ENCODE measurements at regions not wholly inside any gene's neighbourhood (a gene's known extent, or its start where the extent isn't known, plus 50 kb on each side); places are given as distances from the start of the nearest gene placed in this dataset.

DNA sequence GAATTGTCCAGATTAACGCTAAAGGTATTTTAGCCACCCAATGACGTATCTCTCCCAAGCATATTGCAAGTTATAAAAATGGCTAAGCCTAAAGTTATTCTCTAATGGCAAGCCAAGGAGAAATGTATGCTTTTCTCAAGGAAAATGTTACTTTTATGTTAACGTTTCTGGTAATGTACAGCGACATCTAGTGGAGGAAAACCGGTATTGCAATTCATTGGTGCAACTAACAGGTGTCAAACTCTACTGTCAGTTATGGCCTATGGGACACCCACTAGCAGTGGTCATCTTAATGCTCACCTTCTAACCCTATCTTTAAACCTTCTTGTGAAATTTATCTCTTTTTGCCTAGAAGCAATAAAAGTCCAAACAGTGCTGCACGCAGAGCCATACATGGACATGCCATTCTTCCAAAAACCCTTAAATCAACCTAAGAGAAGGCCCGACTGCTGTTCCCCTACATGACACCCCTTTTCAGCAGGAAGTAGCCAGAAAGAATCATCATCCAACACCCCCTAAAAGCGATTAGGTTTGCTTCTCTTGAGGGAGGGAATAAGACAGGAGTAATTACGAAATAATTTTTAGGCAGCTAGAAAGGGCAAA, 68.7 kb upstream of the LRIF1 start:
- no peak overlapping the region for H3K4me3 ChIP-seq (ENCODE audit: low read depth, low read length)
- DNase-seq (ENCODE audit: low read depth): no peak
- TF ChIP-seq, protein P1, sequence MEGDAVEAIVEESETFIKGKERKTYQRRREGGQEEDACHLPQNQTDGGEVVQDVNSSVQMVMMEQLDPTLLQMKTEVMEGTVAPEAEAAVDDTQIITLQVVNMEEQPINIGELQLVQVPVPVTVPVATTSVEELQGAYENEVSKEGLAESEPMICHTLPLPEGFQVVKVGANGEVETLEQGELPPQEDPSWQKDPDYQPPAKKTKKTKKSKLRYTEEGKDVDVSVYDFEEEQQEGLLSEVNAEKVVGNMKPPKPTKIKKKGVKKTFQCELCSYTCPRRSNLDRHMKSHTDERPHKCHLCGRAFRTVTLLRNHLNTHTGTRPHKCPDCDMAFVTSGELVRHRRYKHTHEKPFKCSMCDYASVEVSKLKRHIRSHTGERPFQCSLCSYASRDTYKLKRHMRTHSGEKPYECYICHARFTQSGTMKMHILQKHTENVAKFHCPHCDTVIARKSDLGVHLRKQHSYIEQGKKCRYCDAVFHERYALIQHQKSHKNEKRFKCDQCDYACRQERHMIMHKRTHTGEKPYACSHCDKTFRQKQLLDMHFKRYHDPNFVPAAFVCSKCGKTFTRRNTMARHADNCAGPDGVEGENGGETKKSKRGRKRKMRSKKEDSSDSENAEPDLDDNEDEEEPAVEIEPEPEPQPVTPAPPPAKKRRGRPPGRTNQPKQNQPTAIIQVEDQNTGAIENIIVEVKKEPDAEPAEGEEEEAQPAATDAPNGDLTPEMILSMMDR (conservative IDR thresholded peaks at IDR 0.05; ENCODE audit: low read depth, low read length): peak; percentile 81

DNA sequence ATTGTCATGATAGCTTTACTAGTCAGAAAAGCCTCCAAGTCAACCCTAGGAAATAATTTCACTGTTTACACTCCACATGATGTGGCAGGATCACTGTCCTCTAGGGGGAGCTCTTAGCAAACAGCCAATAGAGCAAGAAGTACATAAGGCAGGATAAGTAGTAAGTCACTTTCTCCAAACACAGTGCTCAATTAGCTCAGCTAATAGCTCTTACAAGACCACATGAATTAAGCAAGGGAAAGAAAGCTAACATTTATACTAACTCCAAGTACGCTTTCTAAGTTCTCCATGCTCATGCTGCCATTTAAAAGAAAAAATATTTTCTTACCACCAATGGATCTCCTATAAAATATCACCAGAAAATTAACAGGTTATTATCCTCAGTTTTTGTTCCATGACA, 66.9 kb upstream of the LRIF1 start:
- no peak overlapping the region for H3K4me3 ChIP-seq (ENCODE audit: low read depth, low read length)
- DNase-seq (ENCODE audit: low read depth): no peak
- TF ChIP-seq, protein P1 (conservative IDR thresholded peaks at IDR 0.05; ENCODE audit: low read depth, low read length): peak; percentile 87

DNA sequence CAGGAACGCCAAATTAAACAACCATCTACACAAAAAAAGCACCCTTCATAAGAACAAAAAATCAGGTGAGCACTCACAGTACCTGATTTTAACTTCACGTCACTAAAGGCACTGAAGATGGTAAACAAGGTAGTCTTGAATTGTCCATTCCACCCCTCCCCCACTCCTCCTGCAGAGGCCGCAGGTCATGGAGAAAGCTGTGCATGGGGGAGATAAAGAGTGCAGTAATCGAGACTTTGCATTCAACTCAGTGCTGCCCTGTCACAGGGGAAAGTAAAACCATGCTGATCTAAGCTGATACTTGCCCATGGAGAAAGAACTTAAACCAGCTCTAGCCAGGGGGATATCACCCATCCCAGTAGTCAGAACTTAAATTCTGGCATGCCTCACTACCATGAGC, 61.4 kb upstream of the LRIF1 start:
- DNase-seq (ENCODE audit: low read depth): no peak
- no peak overlapping the region for H3K4me3 ChIP-seq (ENCODE audit: low read depth, low read length)
- TF ChIP-seq, protein P1 (conservative IDR thresholded peaks at IDR 0.05; ENCODE audit: low read depth, low read length): no peak

DNA sequence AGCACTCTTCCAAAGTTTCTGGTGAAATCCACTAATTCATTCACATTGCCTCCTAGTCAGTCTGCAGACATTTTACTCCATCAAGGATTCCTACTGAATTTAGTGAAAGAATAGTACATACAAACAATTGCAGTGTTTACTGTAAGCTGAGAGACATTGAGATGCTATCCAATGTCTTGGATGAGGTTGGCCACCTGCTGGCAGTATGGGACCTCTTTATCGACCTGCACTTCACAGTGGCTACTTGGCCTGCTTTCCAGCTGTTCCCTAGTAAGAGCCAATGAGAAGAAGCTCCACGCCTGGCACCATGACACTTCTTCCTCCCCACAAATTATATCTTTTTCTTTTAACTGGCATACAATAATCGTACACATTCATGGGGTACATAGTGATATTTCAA, 51.5 kb upstream of the LRIF1 start:
- no peak overlapping the region for H3K4me3 ChIP-seq (ENCODE audit: low read depth, low read length)
- DNase-seq (ENCODE audit: low read depth): no peak
- TF ChIP-seq, protein P1 (conservative IDR thresholded peaks at IDR 0.05; ENCODE audit: low read depth, low read length): no peak
